Activated CD4-positive, alpha-beta T cell treated with anti-CD3 and anti-CD28 coated beads for 4 hours (primary cell): ENCODE measurements at regions not wholly inside any gene's neighbourhood (a gene's known extent, or its start where the extent isn't known, plus 50 kb on each side); places are given as distances from the start of the nearest gene placed in this dataset.

Experiments used
- DNase-seq, 2 donors: peaks; one replicate each; pipeline ENCODE4 v3.0.0-alpha.2; 2020

GRCh38 chr4:182175788-182176519 lies 67.2 kb upstream of the TENM3 start:
- DNase-seq, result no peak

DNA sequence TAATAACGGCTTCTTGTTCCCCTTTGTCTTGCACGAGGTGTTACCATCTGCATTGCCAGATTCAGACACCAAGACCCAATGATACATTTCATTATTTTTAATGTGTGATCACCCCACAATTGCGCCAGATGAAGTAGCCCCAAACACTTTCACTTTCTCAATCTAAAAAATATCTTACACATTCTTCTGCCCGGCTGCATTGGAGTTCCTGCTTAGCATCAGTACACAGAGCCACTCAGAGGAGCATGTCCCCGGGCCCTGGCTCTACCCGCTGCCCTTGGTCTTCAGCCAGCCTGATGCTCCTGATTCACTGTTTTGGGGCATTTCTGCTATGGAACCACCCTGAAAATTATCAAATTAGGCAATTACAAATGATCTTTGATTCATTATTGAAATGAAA lies 66.0 kb upstream of the TENM3 start:
- no peak for DNase-seq

GRCh38 chr4:182179105-182179504 lies 64.1 kb upstream of the TENM3 start:
- DNase-seq, result no peak

DNA sequence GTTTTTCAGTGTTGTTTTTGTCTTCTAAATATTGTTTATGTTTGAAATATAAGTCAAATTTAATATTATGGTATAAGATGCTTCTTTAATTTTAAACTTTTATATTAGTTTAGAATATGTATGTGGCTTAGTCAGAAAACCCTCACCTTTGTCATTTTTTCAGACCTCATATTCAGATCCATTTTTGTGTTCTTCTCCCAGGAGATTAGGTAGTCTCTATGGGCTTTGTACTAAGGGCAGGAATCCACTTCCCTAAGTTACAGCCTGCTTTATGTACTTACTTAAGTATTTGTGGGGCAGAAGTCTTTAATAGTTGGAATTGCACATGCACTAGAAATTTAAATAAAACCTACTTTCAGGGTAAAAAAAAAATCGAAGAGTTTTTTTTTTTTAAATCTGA lies 63.5 kb upstream of the TENM3 start:
- no peak for DNase-seq

DNA sequence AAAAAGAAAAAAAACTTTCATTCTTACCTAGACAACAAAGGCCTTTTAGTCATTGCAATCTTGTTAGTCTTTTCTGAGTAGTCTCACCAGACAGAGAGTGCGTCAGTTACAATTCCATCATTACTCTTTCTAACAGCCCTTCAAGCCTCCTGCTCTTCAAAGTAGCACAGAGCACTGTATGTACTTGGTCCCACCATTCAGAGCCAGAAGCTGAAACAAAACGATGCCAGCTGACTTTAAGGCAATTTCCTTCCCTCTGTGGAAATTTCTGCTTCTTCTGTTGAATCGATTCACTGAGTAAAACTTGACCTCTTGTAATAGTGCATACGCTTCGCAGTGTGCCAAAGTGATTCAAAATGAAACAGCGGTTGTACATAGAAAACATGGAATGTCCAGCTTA lies 57.7 kb upstream of the TENM3 start:
- DNase-seq, result no peak

- no peak for DNase-seq
Observed at GRCh38 chr4:182187674-182188073, 55.5 kb upstream of the TENM3 start.

GRCh38 chr4:182188622-182189021 lies 54.6 kb upstream of the TENM3 start:
- no peak for DNase-seq

DNA sequence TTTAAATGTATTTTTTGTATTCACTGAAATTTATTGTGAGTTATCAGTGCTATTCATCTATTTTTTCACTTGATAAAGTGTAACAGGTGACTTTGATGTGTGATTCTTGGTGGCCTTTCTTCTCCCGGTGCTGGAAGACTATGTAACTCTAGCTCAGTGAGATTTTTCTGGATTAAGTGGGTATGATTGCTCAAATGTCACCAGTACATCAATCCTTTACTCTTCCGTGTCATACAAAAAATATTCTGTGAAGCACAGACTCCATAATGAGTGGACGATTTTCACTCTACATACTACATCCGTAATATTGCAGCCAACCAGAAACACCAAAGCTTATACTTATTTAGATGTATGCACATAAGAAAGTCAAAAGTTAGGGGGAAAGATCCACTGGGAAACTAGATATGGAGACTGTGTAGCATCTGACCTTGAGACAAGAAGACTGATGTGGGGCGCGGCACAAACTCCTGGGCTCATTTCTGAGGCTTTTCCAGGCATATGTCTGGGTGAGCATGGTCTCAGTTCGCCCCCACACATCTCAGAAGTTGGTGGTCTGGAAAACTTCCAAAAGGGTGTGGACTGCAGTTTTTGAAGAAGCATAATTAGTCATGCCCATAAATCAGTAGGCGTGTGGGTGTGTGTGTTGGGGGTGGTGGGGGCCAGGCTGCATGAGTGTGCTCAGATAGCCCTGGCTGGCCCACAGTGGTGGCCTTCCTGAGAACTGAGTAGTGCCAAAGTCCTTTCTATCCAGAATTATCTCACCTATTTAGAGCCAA lies 53.9 kb upstream of the TENM3 start:
- no peak for DNase-seq

- DNase-seq, result no peak
Observed at GRCh38 chr4:182190306-182190705, 52.9 kb upstream of the TENM3 start.

GRCh38 chr4:182192511-182193181 lies 50.6 kb upstream of the TENM3 start:
- no peak for DNase-seq

DNA sequence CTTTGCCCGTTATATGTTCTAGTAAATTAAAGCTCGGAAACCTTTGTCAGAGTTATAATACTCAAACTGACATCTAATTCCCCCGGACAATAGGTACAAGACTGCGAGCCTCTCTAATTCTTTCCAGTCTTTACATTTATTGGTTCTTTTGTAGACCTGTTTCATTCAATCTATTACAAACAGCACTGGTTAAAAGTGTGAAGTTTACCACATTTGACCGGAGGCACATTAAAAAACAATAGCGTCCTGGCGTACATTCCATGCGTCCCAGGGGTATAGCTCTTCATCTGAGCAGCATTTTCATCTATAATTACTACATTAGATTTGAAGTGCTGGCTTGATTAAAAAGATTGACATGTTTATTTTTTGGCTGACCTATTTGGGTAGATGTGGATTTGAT lies 49.9 kb upstream of the TENM3 start:
- DNase-seq, result no peak
